UCSD-AML1 (cell line): ENCODE measurements at regions not wholly inside any gene's neighbourhood (a gene's known extent, or its start where the extent isn't known, plus 50 kb on each side); places are given as distances from the start of the nearest gene placed in this dataset.
"Not testable (repeated sequence)": the region's sequence is repeated elsewhere in the genome, so short reads cannot be mapped to it uniquely, and the experiment has no call there.

ENCODE experiments used
- DNase-seq: peaks from one replicate; lab custom pipeline; 2025; ENCODE audit not compliant: unreplicated experiment; lab: John Stamatoyannopoulos, UW

DNA sequence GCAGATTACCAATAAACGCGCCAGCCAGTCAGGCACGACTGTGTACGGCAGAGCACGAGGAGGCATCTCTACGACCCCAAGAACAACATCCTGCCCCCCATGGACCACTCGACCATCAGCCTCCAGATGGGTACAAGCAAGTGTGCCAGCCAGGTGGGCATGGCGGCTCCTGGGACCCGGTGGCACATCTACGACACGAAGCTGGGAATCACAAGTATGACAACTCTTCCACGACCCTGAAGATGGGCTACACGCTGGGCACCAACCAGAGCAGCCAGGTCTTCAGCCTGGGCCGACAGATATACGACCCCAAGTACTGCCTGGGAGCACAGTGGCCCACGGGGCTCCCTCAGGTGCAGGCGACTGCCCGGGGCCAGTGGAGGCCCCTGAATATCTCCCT, 217.6 kb downstream of the POTED start:
- DNase-seq, result no peak

DNA sequence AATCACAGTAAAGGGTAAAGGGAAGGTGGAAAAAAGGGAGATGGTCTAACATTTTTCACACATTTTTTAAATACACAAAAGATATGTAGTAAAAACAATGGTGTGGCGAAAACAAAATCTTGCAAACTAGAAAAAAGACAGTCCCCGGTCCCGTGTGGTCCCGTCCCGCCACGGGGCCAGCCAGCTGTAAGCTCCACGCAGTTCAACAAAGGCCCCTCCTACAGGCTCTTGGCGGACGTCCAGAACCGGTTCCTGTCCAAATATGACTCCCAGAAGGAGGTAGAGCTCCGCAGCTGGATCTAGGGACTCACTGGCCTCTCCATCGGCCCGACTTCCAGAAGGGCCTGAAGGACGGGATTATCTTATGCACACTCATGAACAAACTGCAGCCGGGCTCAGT, 216.9 kb downstream of the POTED start:
- DNase-seq, result not testable (repeated sequence)

DNA sequence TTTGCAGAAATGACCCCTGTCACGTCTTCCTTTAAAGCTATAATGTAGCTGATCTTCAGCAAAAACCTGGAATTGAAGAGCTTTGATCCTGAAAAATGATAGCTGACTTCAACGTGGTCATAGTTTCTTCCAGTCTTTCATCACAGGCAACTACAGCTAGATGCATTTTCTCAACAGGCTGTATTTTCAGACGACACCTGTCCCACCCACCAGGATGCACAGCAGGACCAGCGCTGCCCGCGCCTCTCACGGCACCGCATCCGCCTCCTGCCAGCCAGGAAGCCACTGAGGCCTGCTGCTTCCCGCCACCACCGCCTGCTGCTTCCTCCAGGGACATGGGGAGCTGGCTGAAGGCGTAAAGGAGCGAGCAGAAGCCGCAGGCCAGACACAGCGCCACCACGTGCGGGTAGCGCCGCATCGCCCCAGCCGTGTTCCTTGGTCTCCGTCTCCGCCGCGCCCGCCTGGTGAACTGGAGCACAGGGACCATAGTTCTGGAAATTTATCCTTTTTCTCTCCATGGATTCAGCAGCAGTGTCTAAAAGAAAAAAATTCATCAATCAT, 215.7 kb downstream of the POTED start:
- DNase-seq, result peak; percentile 47

DNA sequence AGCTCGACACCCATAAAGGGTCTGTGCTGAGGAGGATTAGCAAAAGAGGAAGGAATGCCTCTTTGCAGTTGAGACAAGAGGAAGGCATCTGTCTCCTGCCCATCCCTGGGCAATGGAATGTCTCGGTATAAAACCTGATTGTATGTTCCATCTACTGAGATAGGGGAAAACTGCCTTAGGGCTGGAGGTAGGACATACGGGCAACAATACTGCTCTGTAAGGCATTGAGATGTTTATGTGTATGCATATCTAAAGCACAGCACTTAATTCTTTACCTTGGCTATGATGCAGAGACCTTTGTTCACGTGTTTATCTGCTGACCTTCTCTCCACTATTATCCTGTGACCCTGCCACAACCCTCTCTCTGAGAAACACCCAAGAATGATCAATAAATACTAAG, 210.7 kb downstream of the POTED start:
- not testable (repeated sequence) for DNase-seq

DNA sequence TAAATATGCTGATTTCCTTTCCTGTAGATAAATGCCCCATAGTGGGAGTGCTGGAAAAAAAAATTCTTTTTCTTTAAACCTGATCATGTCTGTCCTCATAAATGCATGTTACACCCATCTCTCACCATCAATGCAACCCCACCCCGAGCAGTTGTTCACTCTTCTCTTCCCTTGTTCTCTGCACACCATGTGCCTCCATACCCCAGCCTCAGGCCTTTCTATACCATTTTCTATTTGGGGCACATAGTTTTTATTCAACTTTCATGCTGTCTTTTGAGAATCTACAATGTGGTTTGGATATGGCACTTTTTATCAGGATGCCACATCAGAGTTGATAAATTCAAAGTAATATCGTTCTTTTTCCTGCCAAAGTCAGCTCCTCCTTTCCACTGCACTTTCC, 202.6 kb downstream of the POTED start:
- DNase-seq, result not testable (repeated sequence)

DNA sequence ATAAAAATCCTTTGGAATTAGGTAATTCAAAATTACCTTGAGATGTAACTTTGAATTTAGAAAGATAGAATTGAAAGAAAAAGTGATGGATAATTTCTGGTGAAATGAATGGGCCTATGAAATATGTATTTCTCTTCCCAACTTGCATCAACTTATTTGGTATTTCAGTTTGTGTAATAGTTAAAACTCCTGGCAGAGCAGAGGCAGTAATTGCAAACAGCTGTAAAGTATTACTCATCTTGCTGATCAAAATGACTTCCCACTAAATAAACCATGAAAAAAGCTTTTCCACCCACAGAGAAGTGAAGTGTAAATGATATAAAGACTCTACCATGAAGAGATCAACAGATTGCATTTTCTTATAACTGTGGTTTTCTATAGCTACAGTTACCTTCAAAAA, 201.0 kb downstream of the POTED start:
- DNase-seq, result not testable (repeated sequence)

DNA sequence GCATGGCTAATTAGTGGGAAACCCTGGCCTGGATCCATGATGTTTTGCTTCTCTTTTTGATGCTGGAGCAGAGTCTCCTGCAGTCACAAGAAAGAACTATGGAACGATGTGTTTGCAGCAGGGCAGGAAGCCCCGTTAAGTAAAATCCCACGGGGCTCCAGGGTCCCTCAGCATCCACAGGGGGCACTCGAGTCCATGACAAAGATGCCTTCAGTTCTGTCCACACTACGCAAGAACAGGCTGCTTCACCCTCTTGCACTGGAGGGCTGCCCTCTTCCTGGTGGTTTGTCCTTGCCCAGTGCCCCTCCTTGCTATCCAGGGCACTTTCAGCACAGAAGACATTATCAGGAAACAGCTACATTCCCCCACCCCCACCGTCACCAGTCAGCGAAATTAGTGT, 196.9 kb downstream of the POTED start:
- peak; percentile 36 for DNase-seq

DNA sequence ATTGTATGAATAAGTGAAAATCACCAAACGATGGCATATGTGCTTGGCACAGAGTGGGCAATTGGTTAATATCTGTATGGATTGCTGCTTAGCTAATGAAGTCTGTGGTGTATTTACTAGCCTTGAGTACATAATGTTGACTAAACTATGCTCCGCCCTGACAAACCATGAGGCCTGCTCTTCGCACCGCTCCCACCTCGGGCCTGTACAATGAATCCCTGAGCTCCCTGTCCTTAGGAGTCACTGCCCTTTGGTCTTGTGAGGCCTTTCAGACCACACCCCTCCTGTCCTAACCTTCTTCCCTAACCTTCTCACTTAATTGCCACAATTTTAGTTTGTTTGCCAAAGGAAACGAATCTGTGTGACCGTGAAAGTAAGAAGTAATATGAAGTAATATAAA, 193.2 kb downstream of the POTED start:
- DNase-seq, result not testable (repeated sequence)
